ENCODE measurements at regions not wholly inside any gene's neighbourhood (a gene's known extent, or its start where the extent isn't known, plus 50 kb on each side); places are given as distances from the start of the nearest gene placed in this dataset.

DNA sequence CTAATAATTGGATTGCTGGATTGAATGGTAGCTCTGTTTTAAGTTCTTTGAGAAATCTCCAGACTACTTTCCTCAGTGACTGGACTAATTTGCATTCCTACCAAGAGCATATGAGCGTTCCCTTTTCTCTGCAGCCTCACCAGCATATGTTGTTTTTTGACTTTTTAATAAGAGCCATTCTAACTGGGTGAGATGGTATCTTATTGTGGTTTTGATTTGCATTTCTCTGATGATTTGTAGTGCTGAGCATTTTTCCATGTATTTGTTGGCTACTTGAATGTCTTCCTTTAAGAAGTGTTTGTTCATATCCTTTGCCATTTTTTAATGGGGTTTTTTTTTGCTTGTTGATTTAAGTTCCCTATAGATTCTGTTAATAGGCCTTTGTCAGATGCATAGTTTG is 94.7 kb upstream of the AHI1 start:
- TF ChIP-seq, protein P1, sequence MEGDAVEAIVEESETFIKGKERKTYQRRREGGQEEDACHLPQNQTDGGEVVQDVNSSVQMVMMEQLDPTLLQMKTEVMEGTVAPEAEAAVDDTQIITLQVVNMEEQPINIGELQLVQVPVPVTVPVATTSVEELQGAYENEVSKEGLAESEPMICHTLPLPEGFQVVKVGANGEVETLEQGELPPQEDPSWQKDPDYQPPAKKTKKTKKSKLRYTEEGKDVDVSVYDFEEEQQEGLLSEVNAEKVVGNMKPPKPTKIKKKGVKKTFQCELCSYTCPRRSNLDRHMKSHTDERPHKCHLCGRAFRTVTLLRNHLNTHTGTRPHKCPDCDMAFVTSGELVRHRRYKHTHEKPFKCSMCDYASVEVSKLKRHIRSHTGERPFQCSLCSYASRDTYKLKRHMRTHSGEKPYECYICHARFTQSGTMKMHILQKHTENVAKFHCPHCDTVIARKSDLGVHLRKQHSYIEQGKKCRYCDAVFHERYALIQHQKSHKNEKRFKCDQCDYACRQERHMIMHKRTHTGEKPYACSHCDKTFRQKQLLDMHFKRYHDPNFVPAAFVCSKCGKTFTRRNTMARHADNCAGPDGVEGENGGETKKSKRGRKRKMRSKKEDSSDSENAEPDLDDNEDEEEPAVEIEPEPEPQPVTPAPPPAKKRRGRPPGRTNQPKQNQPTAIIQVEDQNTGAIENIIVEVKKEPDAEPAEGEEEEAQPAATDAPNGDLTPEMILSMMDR (IDR thresholded peaks at IDR 0.05; ENCODE audit: control extremely low read depth in 1 of 3, insufficient read depth in 1 of 3, low read depth in 1 of 3, low read length in 3 of 3) = no peak
- TF ChIP-seq TAF1 (IDR thresholded peaks at IDR 0.05; ENCODE audit: low read depth, low read length) = no peak
- no peak for TF ChIP-seq POLR2A (IDR thresholded peaks at IDR 0.05; ENCODE audit: control extremely low read depth in 1 of 2, low read depth in 2 of 2, low read length in 2 of 2)
- TF ChIP-seq CBX5 (IDR thresholded peaks at IDR 0.05; ENCODE audit: low read depth, low read length) = no peak
- TF ChIP-seq HDAC2 (IDR thresholded peaks at IDR 0.05; ENCODE audit: borderline replicate concordance in 1 of 2, low read depth in 2 of 2, low read length in 2 of 2) = no peak
